SJCRH30 (cell line): ENCODE measurements at regions not wholly inside any gene's neighbourhood (a gene's known extent, or its start where the extent isn't known, plus 50 kb on each side); places are given as distances from the start of the nearest gene placed in this dataset.
"Not testable (repeated sequence)": the region's sequence is repeated elsewhere in the genome, so short reads cannot be mapped to it uniquely, and the experiment has no call there.

Source experiments
- DNase-seq, 2 experiments: peaks; one replicate each; pipeline ENCODE4 v3.0.0-alpha.2; 2015 to 2020
- H3K27ac ChIP-seq: fragments of 250-450 bp; sonication (Bioruptor Pico); 2 replicates; pipeline ENCODE4 v1.5.1; 2020; ENCODE audit warnings: mild to moderate bottlenecking, moderate library complexity
- H3K27me3 ChIP-seq: fragments of 250-450 bp; sonication (Bioruptor Pico); 2 replicates; pipeline ENCODE4 v1.5.1; 2020; ENCODE audit warnings: mild to moderate bottlenecking, moderate library complexity
- H3K36me3 ChIP-seq: fragments of 250-450 bp; sonication (Bioruptor Pico); 2 replicates; pipeline ENCODE4 v1.5.1; 2020; ENCODE audit warnings: mild to moderate bottlenecking, moderate library complexity
- H3K4me1 ChIP-seq: fragments of 250-450 bp; sonication (Bioruptor Pico); 2 replicates; pipeline ENCODE4 v1.5.1; 2020; ENCODE audit warnings: mild to moderate bottlenecking, moderate library complexity
- H3K4me3 ChIP-seq: fragments of 250-450 bp; sonication (Bioruptor Pico); 2 replicates; pipeline ENCODE4 v1.5.1; 2020; ENCODE audit warnings: mild to moderate bottlenecking, moderate library complexity
- H3K9me3 ChIP-seq: fragments of 250-450 bp; sonication (Bioruptor Pico); replicated peaks from 2 replicates; pipeline ENCODE4 v1.5.1; 2020; ENCODE audit warnings: mild to moderate bottlenecking, moderate library complexity

DNA sequence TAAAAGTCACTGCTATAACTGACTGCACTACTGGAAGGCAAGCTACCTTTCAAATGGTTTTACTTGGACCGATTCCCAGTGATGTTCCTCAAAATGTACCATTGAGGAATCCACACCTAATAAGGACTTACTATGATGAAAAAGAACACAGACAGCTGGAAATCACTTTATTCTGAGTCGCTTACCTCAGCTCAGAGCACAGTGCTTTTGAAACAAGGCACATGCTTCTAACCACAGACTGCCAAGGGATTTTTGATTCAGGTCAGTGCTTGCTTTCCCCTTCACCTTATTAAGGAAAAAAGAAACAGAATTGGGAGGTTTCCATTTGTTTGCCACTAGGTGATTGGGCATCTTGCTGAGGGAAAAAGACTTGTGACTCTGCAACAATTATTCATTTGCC is 707.5 kb upstream of the FSHR start:
- Histone ChIP-seq H3K9me3 (no peaks in the 10 kb centered on the region), H3K4me3 (no peak overlapping the region), H3K36me3 (no peaks in the 10 kb centered on the region), H3K27ac (no peak overlapping the region), H3K4me1 (peaks cover 30% of the 10 kb centered on the region), H3K27me3 (no peaks in the 10 kb centered on the region)
- DNase-seq = no peak

DNA sequence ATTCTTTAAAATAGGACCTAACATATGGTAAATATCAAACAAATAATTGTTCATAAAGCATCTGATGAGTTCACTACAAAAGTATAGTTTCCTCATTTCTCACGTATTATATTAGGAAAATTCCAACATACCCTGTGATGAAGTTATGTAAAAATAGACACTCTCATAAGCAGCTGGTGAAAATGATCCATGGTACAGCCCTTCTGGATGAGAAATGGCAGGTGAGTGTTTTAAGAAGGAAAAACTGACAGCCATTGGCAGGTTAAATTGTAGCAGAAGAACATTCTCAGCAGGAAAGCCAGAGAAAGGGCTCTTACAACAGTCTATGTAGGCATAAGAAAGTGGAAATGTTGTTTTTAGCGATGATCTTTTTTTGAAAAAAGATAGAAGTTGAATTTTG is 706.5 kb upstream of the FSHR start:
- Histone ChIP-seq H3K27ac (no peak overlapping the region), H3K27me3 (no peaks in the 10 kb centered on the region), H3K9me3 (no peaks in the 10 kb centered on the region), H3K4me3 (no peak overlapping the region), H3K4me1 (peaks cover 32% of the 10 kb centered on the region), H3K36me3 (no peaks in the 10 kb centered on the region)
- no peak for DNase-seq

DNA sequence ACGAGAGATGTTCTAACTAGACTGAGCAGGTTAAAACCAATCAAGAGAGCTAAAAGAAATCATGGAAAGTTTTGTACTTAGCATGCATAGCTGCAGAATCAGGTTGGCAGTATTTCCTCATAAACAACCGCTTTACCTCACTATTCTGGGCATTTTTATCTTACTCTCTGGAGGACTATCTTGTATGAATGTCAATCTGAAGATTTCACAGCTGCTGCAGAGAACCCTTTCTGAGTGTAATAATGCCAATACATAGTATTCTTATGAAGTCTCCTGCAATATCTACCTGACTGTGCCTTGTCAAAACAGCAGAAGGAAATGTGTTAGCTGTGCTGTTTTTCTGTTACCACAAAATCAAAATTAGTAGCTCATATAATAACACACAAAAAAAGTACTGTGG is 705.9 kb upstream of the FSHR start:
- H3K4me1 ChIP-seq = peaks cover 32% of the 10 kb centered on the region
- no peaks in the 10 kb centered on the region for H3K36me3 ChIP-seq
- no peaks in the 10 kb centered on the region for H3K9me3 ChIP-seq
- no peak overlapping the region for H3K4me3 ChIP-seq
- DNase-seq = no peak
- H3K27me3 ChIP-seq = no peaks in the 10 kb centered on the region
- no peak overlapping the region for H3K27ac ChIP-seq

DNA sequence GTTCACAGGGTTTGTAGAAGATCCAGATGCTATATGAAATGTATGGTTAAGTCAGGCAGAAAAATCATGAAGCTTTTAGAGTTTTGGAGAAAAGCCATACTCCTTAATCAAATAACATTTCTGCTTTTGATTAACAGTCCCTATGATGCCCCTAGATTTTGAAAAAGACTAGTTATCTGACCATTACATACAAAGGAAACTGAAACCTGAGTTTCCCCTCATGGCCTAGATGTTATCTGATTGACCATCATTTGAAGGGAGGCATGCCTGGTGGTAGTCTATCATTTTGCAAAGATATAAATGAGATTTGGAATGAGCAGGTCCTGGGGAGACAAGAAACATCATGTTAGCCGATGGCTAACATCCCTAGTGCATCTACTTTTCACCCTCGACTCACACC is 704.3 kb upstream of the FSHR start:
- Histone ChIP-seq H3K27me3 (no peaks in the 10 kb centered on the region), H3K4me1 (peaks cover 32% of the 10 kb centered on the region), H3K9me3 (no peaks in the 10 kb centered on the region), H3K36me3 (no peaks in the 10 kb centered on the region), H3K4me3 (no peak overlapping the region), H3K27ac (peak overlapping the region; percentile 88)
- no peak for DNase-seq

DNA sequence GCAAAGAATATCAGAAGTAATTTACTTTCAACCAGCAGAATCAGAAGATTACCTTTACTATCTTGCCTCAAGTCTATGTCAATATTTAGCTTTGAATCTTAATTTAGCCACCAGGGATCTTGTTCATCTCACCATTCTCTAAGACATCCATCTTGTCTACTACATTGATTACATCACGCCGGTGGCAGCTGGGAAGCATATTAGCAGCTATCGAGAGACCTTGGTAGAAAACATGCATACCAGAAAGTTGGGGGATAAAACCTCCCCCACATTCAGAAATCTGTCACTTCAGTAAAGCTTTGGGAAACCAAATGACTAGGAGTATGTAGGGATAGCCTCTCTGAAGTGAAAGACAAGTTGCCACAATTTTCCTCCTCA is 703.8 kb upstream of the FSHR start:
- no peaks in the 10 kb centered on the region for H3K27me3 ChIP-seq
- peak; percentile 60 to 71 for DNase-seq
- no peaks in the 10 kb centered on the region for H3K9me3 ChIP-seq
- H3K36me3 ChIP-seq = no peaks in the 10 kb centered on the region
- peak overlapping the region; percentile 88 for H3K27ac ChIP-seq
- H3K4me1 ChIP-seq = peaks cover 32% of the 10 kb centered on the region
- no peak overlapping the region for H3K4me3 ChIP-seq

DNA sequence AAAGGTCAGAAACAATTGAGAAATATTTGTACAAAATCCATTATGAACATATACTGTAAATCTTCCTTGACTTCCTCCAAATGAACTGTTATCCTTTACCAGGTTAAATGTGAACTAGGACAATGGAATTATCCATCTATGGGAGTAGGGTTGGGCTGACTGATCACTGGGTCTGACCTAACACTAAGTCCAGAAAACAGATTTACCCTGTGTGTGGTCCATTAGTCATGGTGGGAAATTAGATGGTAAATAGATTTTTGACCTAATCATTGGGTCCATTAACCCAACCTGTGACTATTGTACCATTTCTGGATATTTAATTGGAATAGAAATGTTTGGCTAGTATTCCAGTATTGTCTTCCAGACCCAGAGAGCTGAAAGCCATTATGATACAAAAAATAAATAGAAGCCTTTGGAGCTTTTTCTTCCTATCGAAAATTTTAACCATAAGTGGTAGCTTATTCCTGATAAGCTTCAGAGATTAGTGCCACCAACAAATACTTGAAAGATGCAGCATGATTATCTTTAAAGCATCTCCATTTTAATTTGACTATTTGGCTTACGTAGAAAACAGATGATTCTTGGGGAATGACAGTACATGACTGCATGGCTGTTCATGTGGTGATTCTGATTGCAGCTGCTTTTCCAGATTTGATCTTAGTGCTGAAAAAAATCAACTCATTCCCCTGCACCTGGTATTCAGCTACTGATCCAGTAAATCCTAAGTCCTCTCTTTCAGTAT is 703.2 kb upstream of the FSHR start:
- Histone ChIP-seq H3K4me3 (no peak overlapping the region), H3K4me1 (peaks cover 32% of the 10 kb centered on the region), H3K27ac (peak overlapping the region; percentile 88), H3K27me3 (no peaks in the 10 kb centered on the region), H3K36me3 (no peaks in the 10 kb centered on the region), H3K9me3 (no peaks in the 10 kb centered on the region)
- DNase-seq = peak; percentile 55 to 81

DNA sequence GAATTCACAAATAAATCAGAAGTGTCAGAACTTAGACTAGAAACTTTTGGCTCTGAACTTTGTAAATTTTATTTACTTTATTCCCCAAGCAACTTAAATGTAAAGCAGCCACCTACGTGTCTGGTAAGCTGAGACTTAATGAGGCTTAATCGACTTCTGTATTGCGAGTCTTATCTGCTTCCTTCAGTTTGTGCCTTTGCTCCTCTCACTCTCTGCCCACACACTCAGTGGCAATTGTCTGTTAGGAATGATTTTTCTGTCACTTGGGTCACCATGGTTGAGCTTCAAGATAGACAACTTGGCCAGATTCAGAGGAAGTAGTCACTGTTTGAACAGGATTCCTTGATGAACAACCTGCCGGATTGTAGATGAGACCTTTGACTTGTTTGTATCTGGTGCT is 691.4 kb upstream of the FSHR start:
- Histone ChIP-seq H3K27me3 (no peaks in the 10 kb centered on the region), H3K36me3 (no peaks in the 10 kb centered on the region), H3K4me3 (no peak overlapping the region), H3K27ac (no peak overlapping the region), H3K4me1 (no peaks in the 10 kb centered on the region), H3K9me3 (no peaks in the 10 kb centered on the region)
- no peak for DNase-seq

DNA sequence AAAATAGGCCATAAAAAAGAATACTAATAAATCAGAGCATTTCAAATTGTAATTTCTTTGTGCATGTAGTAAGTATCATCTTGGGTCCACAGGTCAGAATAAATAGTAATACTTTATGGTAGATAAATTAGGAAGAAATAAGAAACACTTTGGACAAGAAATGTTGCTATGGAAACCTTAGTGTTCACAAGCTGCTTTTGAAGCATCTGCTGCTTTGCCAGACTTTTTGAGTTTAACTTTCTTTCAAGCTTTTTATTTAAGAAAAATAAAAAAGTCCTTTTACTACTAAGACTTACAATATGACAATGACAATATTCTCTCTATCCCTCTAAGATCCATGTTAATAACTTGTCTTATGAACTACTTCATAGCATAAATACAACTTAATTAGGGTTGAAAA is 690.7 kb upstream of the FSHR start:
- no peaks in the 10 kb centered on the region for H3K27me3 ChIP-seq
- H3K9me3 ChIP-seq = no peaks in the 10 kb centered on the region
- H3K36me3 ChIP-seq = no peaks in the 10 kb centered on the region
- no peak for DNase-seq
- H3K4me3 ChIP-seq = no peak overlapping the region
- H3K4me1 ChIP-seq = no peaks in the 10 kb centered on the region
- H3K27ac ChIP-seq = no peak overlapping the region

DNA sequence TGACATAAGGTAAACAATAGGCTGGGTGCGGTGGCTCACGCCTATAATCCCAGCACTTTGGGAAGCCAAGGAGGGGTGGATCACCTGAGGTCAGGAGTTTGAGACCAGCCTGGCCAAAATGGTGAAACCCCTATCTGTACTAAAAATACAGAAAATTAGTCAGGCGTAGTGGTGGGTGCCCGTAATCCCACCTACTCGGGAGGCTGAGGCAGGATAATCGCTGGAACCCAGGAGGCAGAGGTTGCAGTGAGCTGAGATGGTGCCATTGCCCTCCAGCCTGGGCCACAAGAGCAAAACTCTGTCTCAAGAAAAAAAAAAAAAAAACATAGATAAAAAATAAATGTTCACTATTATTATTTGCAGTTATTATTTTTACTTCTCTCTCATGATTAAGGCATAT is 689.8 kb upstream of the FSHR start:
- not testable (repeated sequence) for H3K4me3 ChIP-seq, DNase-seq

DNA sequence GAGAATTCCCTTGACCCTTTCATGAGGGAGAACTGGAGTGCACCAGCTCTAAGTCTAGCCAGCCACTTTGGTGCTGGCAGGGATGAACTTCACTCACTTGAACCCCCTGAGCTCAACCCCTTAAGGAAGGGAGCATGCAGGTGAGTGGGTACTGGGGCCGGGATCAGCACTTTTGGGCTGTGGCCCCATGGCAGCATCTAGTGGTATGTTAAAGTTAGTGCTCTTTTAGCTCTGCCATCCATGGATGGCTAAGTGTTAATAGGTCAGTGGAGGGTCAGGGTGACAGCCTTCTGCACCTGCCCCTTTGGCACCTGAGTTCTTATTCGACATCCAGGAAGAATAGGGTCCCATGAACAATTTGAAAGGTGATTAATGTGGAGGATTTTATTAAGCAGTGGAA is 689.0 kb upstream of the FSHR start:
- no peaks in the 10 kb centered on the region for H3K36me3 ChIP-seq
- H3K4me3 ChIP-seq = no peak overlapping the region
- no peaks in the 10 kb centered on the region for H3K9me3 ChIP-seq
- no peaks in the 10 kb centered on the region for H3K4me1 ChIP-seq
- DNase-seq = no peak
- no peaks in the 10 kb centered on the region for H3K27me3 ChIP-seq
- no peak overlapping the region for H3K27ac ChIP-seq

More for the DNA sequence above, 689.8 kb upstream of the FSHR start:
- not testable (repeated sequence) for H3K4me1 ChIP-seq, H3K27me3 ChIP-seq, H3K36me3 ChIP-seq, H3K27ac ChIP-seq, H3K9me3 ChIP-seq

DNA sequence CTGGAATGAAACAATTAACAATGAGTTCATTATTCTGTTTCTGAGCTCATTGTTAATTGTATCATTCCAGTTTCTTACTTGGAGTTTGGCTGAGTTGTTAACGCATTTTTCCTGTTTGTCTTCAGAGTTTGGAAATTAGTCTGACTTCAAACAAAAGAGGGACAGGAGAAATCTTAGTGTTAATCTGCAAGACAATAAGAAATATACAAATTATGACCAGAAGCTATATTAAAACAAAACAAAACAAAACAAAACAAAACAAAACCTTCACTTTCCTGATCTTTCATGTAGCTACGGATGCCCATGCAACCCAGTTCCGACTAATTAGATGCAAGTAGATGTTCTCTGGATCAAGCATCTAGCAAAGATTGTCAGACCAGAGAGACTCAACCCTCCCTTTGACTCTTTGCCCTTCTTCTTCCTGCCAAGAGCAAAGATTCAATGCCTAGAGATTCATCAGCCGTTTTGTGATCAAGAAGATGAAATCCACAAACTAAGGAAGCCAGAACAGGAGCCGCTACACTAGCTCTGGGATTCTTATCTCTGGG is 686.2 kb upstream of the FSHR start:
- H3K27ac ChIP-seq = no peak overlapping the region
- no peak overlapping the region for H3K4me3 ChIP-seq
- H3K27me3 ChIP-seq = no peaks in the 10 kb centered on the region
- no peaks in the 10 kb centered on the region for H3K4me1 ChIP-seq
- H3K9me3 ChIP-seq = no peaks in the 10 kb centered on the region
- H3K36me3 ChIP-seq = no peaks in the 10 kb centered on the region
- DNase-seq = no peak

DNA sequence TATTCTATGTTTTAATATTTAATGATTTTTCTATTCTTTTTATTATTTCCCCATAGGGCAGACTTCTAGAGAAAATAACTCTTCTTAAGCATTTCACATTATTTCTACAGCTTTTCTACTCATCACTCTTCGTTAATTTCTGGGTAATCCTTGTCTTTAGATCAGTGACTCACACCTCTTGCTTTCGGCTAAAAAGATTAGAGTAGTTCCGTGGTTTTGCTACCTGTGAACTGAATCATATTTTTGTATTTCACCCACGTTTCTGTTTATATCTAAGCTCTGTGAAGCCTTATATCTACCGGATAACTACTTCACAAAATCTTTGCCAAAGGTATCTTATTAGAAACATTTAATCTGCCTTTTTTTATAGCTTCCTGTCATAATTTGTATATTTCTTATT is 685.5 kb upstream of the FSHR start:
- H3K27me3 ChIP-seq = no peaks in the 10 kb centered on the region
- no peak for DNase-seq
- H3K36me3 ChIP-seq = no peaks in the 10 kb centered on the region
- no peaks in the 10 kb centered on the region for H3K9me3 ChIP-seq
- H3K4me1 ChIP-seq = no peaks in the 10 kb centered on the region
- no peak overlapping the region for H3K4me3 ChIP-seq
- no peak overlapping the region for H3K27ac ChIP-seq

DNA sequence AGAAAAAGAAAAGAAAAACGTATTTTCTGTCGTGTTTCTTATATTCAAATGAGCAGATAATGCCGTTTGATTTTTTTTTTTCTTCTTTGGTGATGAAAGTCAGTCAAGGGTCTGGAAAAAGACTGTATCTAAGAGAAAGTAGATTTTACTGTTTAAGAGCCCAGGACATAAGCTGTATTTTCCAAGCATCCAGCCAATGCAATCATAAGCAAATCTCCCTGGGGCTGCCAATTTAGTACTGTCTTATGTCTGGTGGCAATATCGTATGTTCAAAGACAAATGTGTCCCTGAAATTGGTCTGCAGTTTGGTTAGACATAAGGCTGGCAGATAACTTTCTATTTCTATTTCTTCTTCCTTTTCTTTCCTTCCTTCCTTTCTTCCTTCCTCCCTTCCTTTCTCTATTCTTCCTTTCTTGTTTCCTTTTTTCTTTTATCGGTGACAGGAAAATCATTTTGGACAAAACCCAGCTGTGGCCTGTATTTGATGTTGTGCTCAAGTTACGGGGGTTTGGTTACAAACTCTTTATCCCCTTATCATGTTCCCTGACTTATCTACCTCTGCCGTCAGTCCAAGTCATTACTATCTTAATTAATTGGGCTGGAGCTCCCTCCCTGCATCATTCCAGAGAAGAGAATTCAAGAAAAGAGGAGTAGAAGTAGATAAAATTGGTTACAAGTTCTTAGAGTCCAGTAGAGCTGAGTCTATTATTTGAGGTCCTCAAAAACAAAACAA is 683.4 kb upstream of the FSHR start:
- H3K9me3 ChIP-seq = no peaks in the 10 kb centered on the region
- no peaks in the 10 kb centered on the region for H3K36me3 ChIP-seq
- no peaks in the 10 kb centered on the region for H3K27me3 ChIP-seq
- peak in 1 of 2 experiments; percentile 20 for DNase-seq
- no peak overlapping the region for H3K4me3 ChIP-seq
- peaks cover 2% of the 10 kb centered on the region for H3K4me1 ChIP-seq
- H3K27ac ChIP-seq = no peak overlapping the region

DNA sequence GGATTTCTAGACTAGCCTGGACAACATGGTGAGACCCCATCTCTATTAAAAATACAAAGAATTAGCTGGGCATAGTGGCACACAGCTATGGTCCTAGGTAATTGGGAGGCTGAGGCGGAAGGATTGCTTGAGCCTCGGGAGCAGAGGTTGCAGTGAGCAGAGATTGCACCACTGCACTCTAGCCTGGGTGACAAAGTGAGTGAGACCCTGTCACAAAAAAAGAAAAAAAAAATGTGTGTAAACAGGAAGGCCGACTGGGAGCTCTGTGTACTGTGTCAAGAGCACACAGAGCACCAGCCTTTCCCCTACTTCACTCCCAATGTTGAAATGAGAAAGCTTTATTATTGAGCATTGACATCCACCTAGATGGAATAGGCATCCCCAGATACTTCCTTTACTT is 681.7 kb upstream of the FSHR start:
- Histone ChIP-seq H3K27me3 (no peaks in the 10 kb centered on the region), H3K36me3 (no peaks in the 10 kb centered on the region), H3K4me1 (peaks cover 16% of the 10 kb centered on the region), H3K27ac (no peak overlapping the region), H3K9me3 (no peaks in the 10 kb centered on the region), H3K4me3 (no peak overlapping the region)
- no peak for DNase-seq

DNA sequence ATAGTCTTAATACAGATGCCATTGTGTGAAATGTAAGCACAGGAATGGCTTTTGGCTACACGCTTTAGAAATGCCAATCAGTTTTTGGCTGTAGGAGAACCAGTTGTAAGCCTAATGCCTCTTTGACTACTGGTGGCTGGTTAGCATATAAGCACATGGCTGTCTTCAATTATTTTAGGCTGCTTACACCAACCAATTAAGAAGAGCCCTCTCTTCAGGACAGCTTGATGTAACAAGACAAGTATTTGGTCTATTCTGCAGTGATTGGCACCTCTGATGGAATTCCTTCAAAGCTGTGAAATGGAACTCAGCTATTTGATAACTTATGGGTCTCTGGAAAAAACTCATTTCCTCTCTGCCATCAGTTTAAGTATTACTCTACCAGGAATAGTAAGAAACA is 680.1 kb upstream of the FSHR start:
- Histone ChIP-seq H3K4me3 (no peak overlapping the region), H3K27me3 (no peaks in the 10 kb centered on the region), H3K4me1 (peaks cover 23% of the 10 kb centered on the region), H3K9me3 (no peaks in the 10 kb centered on the region), H3K27ac (no peak overlapping the region), H3K36me3 (no peaks in the 10 kb centered on the region)
- no peak for DNase-seq
